HepG2 (cell line): ENCODE measurements at regions not wholly inside any gene's neighbourhood (a gene's known extent, or its start where the extent isn't known, plus 50 kb on each side); places are given as distances from the start of the nearest gene placed in this dataset.

ENCODE experiments used
- ATAC-seq: fragments of 200-7000 bp; cut with Tn5 transposase; 3 replicates; pipeline ENCODE4 v1.9.1; 2020; ENCODE audit warnings: mild to moderate bottlenecking, moderate library complexity
- BruUV-seq: library from RNA; stranded (reverse); fragments of 400-500 nt; replicated peaks from 2 replicates; lab custom pipeline; 2021; lab: Mats Ljungman, UMichigan
- CTCF ChIA-PET: fragments of 300-600 bp; formaldehyde crosslinking; extraction: SDS; loops from one replicate; lab custom pipeline; 2021; ENCODE audit warnings: low total read pairs, inconsistent platforms, low intra/inter-chr PET ratio; lab: Yijun Ruan, JAX
- POLR2A ChIA-PET: fragments of 350-600 bp; sonication (Branson Sonifier 250); formaldehyde crosslinking; loops from one replicate; lab custom pipeline; 2020; ENCODE audit warnings: antibody characterized with exemption, inconsistent platforms; lab: Yijun Ruan, JAX
- DNase-seq: peaks from one replicate; pipeline ENCODE4 v3.0.0-alpha.2; 2015; ENCODE audit warnings: low spot score
- FAIRE-seq: peaks from 3 replicates; lab custom pipeline; 2011; peaks lifted over from hg19 to GRCh38; lab: Jason Lieb, UNC
- H2AFZ ChIP-seq: one replicate; pipeline ENCODE4 v1.6.1; 2011; ENCODE audit warnings: low read length, inconsistent platforms
- H3K27ac ChIP-seq: fragments of 300-600 bp; 3 replicates; pipeline ENCODE4 v1.8.0; 2011; ENCODE audit warnings: mixed run types, mild to moderate bottlenecking, mixed read lengths, low read length, inconsistent platforms; ENCODE audit not compliant: insufficient read depth; ENCODE audit errors: extremely low read length
- H3K27me3 ChIP-seq, 2 experiments: fragments of 200-600 bp in 1 of 2; 2 replicates in 1 of 2; 3 replicates in 1 of 2; pipeline versions ENCODE4 v1.6.0 to v1.8.0; 2011; ENCODE audit warnings: low read length in 2 of 2, mild to moderate bottlenecking in 2 of 2, moderate library complexity in 2 of 2, inconsistent platforms in 1 of 2; ENCODE audit not compliant: insufficient read depth in 2 of 2, control insufficient read depth in 1 of 2
- H3K36me3 ChIP-seq, 2 experiments: fragments of 200-600 bp in 1 of 2; replicated peaks in 1 of 2; 2 replicates in 1 of 2; 3 replicates in 1 of 2; pipeline versions ENCODE4 v1.5.1 to v1.8.0; 2011; ENCODE audit warnings: low read length in 2 of 2, inconsistent platforms in 1 of 2; ENCODE audit not compliant: insufficient read depth in 2 of 2, control insufficient read depth in 1 of 2
- H3K4me1 ChIP-seq: 2 replicates; pipeline ENCODE4 v1.5.1; 2012; ENCODE audit warnings: low read length, inconsistent platforms; ENCODE audit not compliant: insufficient read depth
- H3K4me2 ChIP-seq: 2 replicates; pipeline ENCODE4 v1.6.0; 2011; ENCODE audit warnings: low read depth, low read length, inconsistent platforms
- H3K4me3 ChIP-seq, 3 experiments: fragments of 200-600 bp in 1 of 3; sonication (generic), shearing (Covaris generic) in 1 of 3; replicated peaks in 1 of 3; 2 replicates each; pipeline ENCODE4 v1.5.1; 2011 to 2016; ENCODE audit warnings: low read length in 3 of 3, inconsistent platforms in 2 of 3, low read depth in 2 of 3, mild to moderate bottlenecking in 2 of 3, control low read depth in 1 of 3, mixed read lengths in 1 of 3; ENCODE audit not compliant: insufficient read depth in 1 of 3
- H3K79me2 ChIP-seq: one replicate; pipeline ENCODE4 v1.6.1; 2011; ENCODE audit warnings: low read length, inconsistent platforms; ENCODE audit not compliant: insufficient read depth
- H3K9ac ChIP-seq: 2 replicates; pipeline ENCODE4 v1.6.0; 2011; ENCODE audit warnings: mild to moderate bottlenecking, low read depth, low read length, inconsistent platforms; ENCODE audit not compliant: insufficient read depth
- H3K9me3 ChIP-seq: 2 replicates; pipeline ENCODE4 v1.5.1; 2012; ENCODE audit warnings: mild to moderate bottlenecking, low read length
- H4K20me1 ChIP-seq: 2 replicates; pipeline ENCODE4 v1.6.0; 2011; ENCODE audit warnings: inconsistent platforms, mild to moderate bottlenecking, low read length, moderate library complexity; ENCODE audit not compliant: insufficient read depth
- GABPA ChIP-seq, 2 experiments: IDR thresholded peaks; 2 replicates each; pipeline ENCODE4 v1.6.1; 2011 to 2016; ENCODE audit warnings: low read depth in 2 of 2, low read length in 1 of 2, missing biosample characterization in 1 of 2, missing genetic modification characterization in 1 of 2
- PCBP1 ChIP-seq: fragments of 200-400 bp; formaldehyde crosslinking; IDR thresholded peaks from 2 replicates; pipeline ENCODE4 v1.6.1; 2017; ENCODE audit warnings: mild to moderate bottlenecking, low read depth, low read length, borderline replicate concordance
- POLR2G ChIP-seq: fragments of 200-400 bp; formaldehyde crosslinking; IDR thresholded peaks from 2 replicates; pipeline ENCODE4 v1.6.1; 2018; ENCODE audit warnings: mild to moderate bottlenecking, low read depth, low read length, moderate library complexity
- ZNF496 ChIP-seq: sonication (generic); formaldehyde crosslinking; IDR thresholded peaks from 2 replicates; pipeline ENCODE4 v1.8.1; 2023; ENCODE audit warnings: mild to moderate bottlenecking, moderate library complexity, missing genetic modification reagents; ENCODE audit not compliant: insufficient replicate concordance
- WGBS: methylation state at CpG from one replicate; pipeline ENCODE4 v1.1.6; 2017; ENCODE audit warnings: low lambda C conversion rate; 5-methylcytosine and 5-hydroxymethylcytosine counted together
- in situ Hi-C: cut with HindIII; loops from 2 replicates; pipeline ENCODE4 v1.10.0; 2017; ENCODE audit warnings: low pct_unique_long_range_greater_than_20kb; ENCODE audit not compliant: extremely low pct_ligation_motif_present
- intact Hi-C: fragments of 100-400 bp; cut with micrococcal nuclease; formaldehyde crosslinking; loops from one replicate; pipeline ENCODE4 v1.10.0; 2022; ENCODE audit not compliant: unreplicated experiment
- TF ChIP-seq, protein P1 (sequence below): sonication (generic); formaldehyde crosslinking; IDR thresholded peaks from 2 replicates; pipeline ENCODE4 v1.4.0; 2020; ENCODE audit warnings: mild to moderate bottlenecking, missing genetic modification reagents

DNA sequence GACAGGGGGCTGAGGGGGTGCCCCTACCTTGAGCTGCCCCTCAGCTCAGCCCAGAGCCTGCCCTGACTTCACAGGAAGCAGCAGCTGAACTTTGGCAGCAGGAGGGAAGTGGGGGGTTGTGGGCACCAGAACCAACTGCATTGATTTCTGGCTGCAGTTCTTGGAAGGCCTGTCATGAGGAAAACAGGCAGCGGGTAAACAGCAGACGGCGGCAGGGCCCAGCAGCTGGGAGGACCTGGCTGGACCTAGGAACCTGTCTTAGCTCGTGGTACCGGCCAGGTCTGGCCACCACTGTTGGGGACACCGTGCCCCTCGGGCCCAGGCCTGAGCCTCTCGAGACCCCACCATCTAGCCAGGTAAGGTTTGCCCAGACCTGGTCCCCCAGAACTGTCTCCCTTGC lies 154.2 kb upstream of the MYL2 start:
- H3K4me1 ChIP-seq = peaks cover 13% of the 10 kb centered on the region; the same call in 1 of the 2 replicates
- intact Hi-C loops = no loop called here
- in situ Hi-C loops = no loop called here
- ATAC-seq = peak; percentile 48
- H3K79me2 ChIP-seq = no peaks in the 10 kb centered on the region
- POLR2A ChIA-PET = no interaction called here
- no peak overlapping the region for H3K4me2 ChIP-seq
- CTCF ChIA-PET = no interaction called here
- H3K27ac ChIP-seq = no peak overlapping the region
- BruUV-seq = no TSS peak
- H3K9me3 ChIP-seq = no peaks in the 10 kb centered on the region
- H4K20me1 ChIP-seq = no peaks in the 10 kb centered on the region
- no peak overlapping the region for H2AFZ ChIP-seq
- no peak overlapping the region for H3K4me3 ChIP-seq
- TF ChIP-seq POLR2G (no peak), PCBP1 (no peak), GABPA (IDR thresholded peaks at IDR 0.05; ENCODE audit: low read depth, low read length) (no peak), GABPA (CRISPR knock-in tag; IDR thresholded peaks at IDR 0.05; ENCODE audit: low read depth) (0 out of 2 replicates have a peak, but pooled peaks have one; percentile 26)
- peaks cover 3 to 6% of the 10 kb centered on the region in 2 experiments; a peak in 3 of 5 replicates for H3K27me3 ChIP-seq
- DNase-seq = no peak
- no peaks in the 10 kb centered on the region for H3K36me3 ChIP-seq
- 0% methylated on average over 3 of the region's 8 CpGs for WGBS
- FAIRE-seq = no peak
- no peak overlapping the region for H3K9ac ChIP-seq

DNA sequence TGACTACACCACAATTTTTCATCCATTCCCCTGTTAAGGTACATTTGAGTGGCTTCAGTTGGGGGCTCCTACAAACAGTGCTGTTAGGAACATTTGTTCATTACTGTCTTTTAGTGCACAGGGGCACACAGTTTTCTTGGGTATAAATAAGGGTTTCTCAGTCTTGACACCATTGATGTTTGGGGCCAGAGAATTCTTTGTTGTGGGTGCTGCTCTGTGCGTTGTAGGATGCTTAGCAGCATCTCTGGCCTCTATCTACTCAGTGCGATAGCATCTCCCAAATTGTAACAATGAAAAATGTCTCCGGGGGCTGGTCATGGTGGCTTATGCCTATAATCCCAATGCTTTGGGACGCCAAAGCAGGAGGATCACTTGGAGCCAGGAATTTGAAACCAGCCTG lies 153.0 kb upstream of the MYL2 start:
- in situ Hi-C loops = no loop called here
- DNase-seq (no peak), FAIRE-seq (no peak), ATAC-seq (no peak)
- no peak for TF ChIP-seq ZNF496 (CRISPR knock-in tag)
- TF ChIP-seq, protein P1, sequence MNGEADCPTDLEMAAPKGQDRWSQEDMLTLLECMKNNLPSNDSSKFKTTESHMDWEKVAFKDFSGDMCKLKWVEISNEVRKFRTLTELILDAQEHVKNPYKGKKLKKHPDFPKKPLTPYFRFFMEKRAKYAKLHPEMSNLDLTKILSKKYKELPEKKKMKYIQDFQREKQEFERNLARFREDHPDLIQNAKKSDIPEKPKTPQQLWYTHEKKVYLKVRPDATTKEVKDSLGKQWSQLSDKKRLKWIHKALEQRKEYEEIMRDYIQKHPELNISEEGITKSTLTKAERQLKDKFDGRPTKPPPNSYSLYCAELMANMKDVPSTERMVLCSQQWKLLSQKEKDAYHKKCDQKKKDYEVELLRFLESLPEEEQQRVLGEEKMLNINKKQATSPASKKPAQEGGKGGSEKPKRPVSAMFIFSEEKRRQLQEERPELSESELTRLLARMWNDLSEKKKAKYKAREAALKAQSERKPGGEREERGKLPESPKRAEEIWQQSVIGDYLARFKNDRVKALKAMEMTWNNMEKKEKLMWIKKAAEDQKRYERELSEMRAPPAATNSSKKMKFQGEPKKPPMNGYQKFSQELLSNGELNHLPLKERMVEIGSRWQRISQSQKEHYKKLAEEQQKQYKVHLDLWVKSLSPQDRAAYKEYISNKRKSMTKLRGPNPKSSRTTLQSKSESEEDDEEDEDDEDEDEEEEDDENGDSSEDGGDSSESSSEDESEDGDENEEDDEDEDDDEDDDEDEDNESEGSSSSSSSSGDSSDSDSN = no peak
- H3K9me3 ChIP-seq = no peaks in the 10 kb centered on the region
- no peak overlapping the region for H2AFZ ChIP-seq
- WGBS = 52% methylated on average over 4 of the region's 4 CpGs
- H3K4me2 ChIP-seq = no peak overlapping the region
- ChIA-PET POLR2A (no interaction called here), CTCF (no interaction called here)
- H3K79me2 ChIP-seq = no peaks in the 10 kb centered on the region
- peaks cover 0 to 4% of the 10 kb centered on the region in 2 experiments; a peak in 1 of 5 replicates for H3K27me3 ChIP-seq
- H3K4me1 ChIP-seq = peaks cover 13% of the 10 kb centered on the region; the same call in 1 of the 2 replicates
- intact Hi-C loops = no loop called here
- H3K27ac ChIP-seq = no peak overlapping the region
- no peaks in the 10 kb centered on the region for H3K36me3 ChIP-seq
- no peak overlapping the region for H3K4me3 ChIP-seq
- H4K20me1 ChIP-seq = no peaks in the 10 kb centered on the region
- no peak overlapping the region for H3K9ac ChIP-seq
- no TSS peak for BruUV-seq
